ENCODE measurements at regions not wholly inside any gene's neighbourhood (a gene's known extent, or its start where the extent isn't known, plus 50 kb on each side); places are given as distances from the start of the nearest gene placed in this dataset.

GRCh38 chr15:68489421-68489820, 57.5 kb upstream of the ITGA11 start:
- Histone ChIP-seq H4K5ac (ENCODE audit: insufficient read length, low read depth, low read length) (no peak overlapping the region), H2BK20ac (ENCODE audit: low read length) (no peak overlapping the region), H3K4me3 (ENCODE audit: extremely low read depth in 1 of 4, insufficient read depth in 2 of 4, low read depth in 3 of 4, low read length in 4 of 4) (no peak overlapping the region), H3K36me3 (ENCODE audit: control insufficient read depth in 2 of 4, insufficient read depth in 4 of 4, low read length in 3 of 4) (no peaks in the 10 kb centered on the region), H3K4ac (replicated peaks; ENCODE audit: insufficient read length, low read depth, low read length) (no peak overlapping the region), H3K23me2 (ENCODE audit: low read depth, low read length) (no peaks in the 10 kb centered on the region), H3K27me3 (replicated peaks in 1 of 4; ENCODE audit: control insufficient read depth in 3 of 4, extremely low read depth in 1 of 4, insufficient read depth in 3 of 4, low read length in 3 of 4) (peaks cover 0 to 4% (median 0%) of the 10 kb centered on the region in 4 experiments; a peak in 3 of 7 replicates), H3K56ac (replicated peaks; ENCODE audit: insufficient read length, low read depth, low read length) (no peak overlapping the region), H2BK12ac (ENCODE audit: low read depth, low read length) (no peak overlapping the region), H2AK5ac (ENCODE audit: low read depth, low read length) (no peak overlapping the region), H3K18ac (ENCODE audit: extremely low read depth, low read length) (no peak overlapping the region), H2BK120ac (replicated peaks; ENCODE audit: low read depth, low read length) (no peak overlapping the region), H4K20me1 (replicated peaks in 1 of 2; ENCODE audit: control insufficient read depth in 1 of 2, insufficient read depth in 2 of 2, low read length in 2 of 2) (no peaks in the 10 kb centered on the region), H3K9ac (replicated peaks in 1 of 4; ENCODE audit: extremely low read depth in 1 of 4, low read depth in 3 of 4, low read length in 3 of 4) (no peak overlapping the region), H3K4me2 (ENCODE audit: insufficient read depth in 1 of 2, low read depth in 2 of 2, low read length in 2 of 2) (no peak overlapping the region), H3K79me1 (ENCODE audit: low read depth, low read length) (no peaks in the 10 kb centered on the region), H2AFZ (ENCODE audit: low read length) (no peak overlapping the region), H2BK15ac (ENCODE audit: low read length) (no peak overlapping the region), H4K8ac (ENCODE audit: extremely low read depth, insufficient read depth, low read length) (no peak overlapping the region), H4K91ac (replicated peaks; ENCODE audit: insufficient read length, low read length) (no peak overlapping the region), H3K4me1 (replicated peaks in 1 of 4; ENCODE audit: control insufficient read depth in 3 of 4, insufficient read depth in 4 of 4, low read length in 3 of 4) (0 out of 7 replicates have a peak, but pooled peaks cover 0 to 2% (median 0%) of the 10 kb centered on the region in 4 experiments), H3K27ac (ENCODE audit: low read depth, low read length) (no peak overlapping the region), H3K14ac (ENCODE audit: insufficient read length) (no peak overlapping the region), H3K23ac (ENCODE audit: insufficient read length) (no peak overlapping the region), H3K9me3 (ENCODE audit: insufficient read depth in 2 of 2, low read depth in 1 of 2, low read length in 1 of 2) (no peaks in the 10 kb centered on the region), H3K79me2 (ENCODE audit: control insufficient read depth in 1 of 2, insufficient read depth in 2 of 2, low read length in 2 of 2) (no peaks in the 10 kb centered on the region), H2BK5ac (ENCODE audit: low read depth, low read length) (no peak overlapping the region)
- 87% methylated on average over 3 of the region's 3 CpGs; no CpG with 5 or more reads in 1 of the 2 experiments for WGBS, 2 experiments (ENCODE audit: extremely low coverage in 1 of 2, insufficient coverage in 1 of 2, insufficient read length in 1 of 2, insufficient replicate concordance in 2 of 2, low coverage in 1 of 2, low lambda C conversion rate in 2 of 2, missing lambda C conversion rate in 1 of 2)
- POLR2A ChIA-PET (ENCODE audit: partially characterized antibody): no interaction called here
- DNase-seq (ENCODE audit: low read depth in 1 of 2, low spot score in 2 of 2) (no peak), FAIRE-seq (no peak)
- CTCF ChIA-PET (ENCODE audit: partially characterized antibody): no interaction called here
- TF ChIP-seq ZNF274 (IDR thresholded peaks at IDR 0.05; ENCODE audit: borderline replicate concordance, extremely low read depth, low read length) (no peak), FOSL1 (IDR thresholded peaks at IDR 0.05; ENCODE audit: insufficient read depth, low read depth, low read length) (no peak), SP2 (IDR thresholded peaks at IDR 0.05; ENCODE audit: low read length) (no peak), RAD21 (IDR thresholded peaks at IDR 0.05 in 1 of 2, conservative IDR thresholded peaks at IDR 0.05 in 1 of 2; ENCODE audit: low read depth in 2 of 2, low read length in 2 of 2) (no peak), SUZ12 (IDR thresholded peaks at IDR 0.05; ENCODE audit: low read length) (no peak), POU5F1 (IDR thresholded peaks at IDR 0.05; ENCODE audit: low read depth, low read length) (no peak), SRF (IDR thresholded peaks at IDR 0.05; ENCODE audit: low read depth, low read length) (no peak)
